GM12878 (cell line): ENCODE measurements at regions not wholly inside any gene's neighbourhood (a gene's known extent, or its start where the extent isn't known, plus 50 kb on each side); places are given as distances from the start of the nearest gene placed in this dataset.

Experiments
- ATAC-seq: fragments of 200-7000 bp; cut with Tn5 transposase; 3 replicates; pipeline ENCODE4 v1.9.1; 2020; ENCODE audit warnings: mild to moderate bottlenecking, moderate library complexity
- BruUV-seq: library from RNA; stranded (reverse); fragments of 400-500 nt; replicated peaks from 2 replicates; lab custom pipeline; 2021; lab: Mats Ljungman, UMichigan
- CTCF ChIA-PET: fragments of 300-600 bp; sonication (Branson Sonifier 250); formaldehyde crosslinking; extraction: SDS; loops from one replicate; lab custom pipeline; 2021; ENCODE audit warnings: inconsistent platforms; lab: Yijun Ruan, JAX
- POLR2A ChIA-PET: fragments of 350-600 bp; formaldehyde crosslinking; extraction: SDS; loops from one replicate; lab custom pipeline; 2021; ENCODE audit warnings: inconsistent platforms; lab: Charles Lee
- RAD21 ChIA-PET: fragments of 300-600 bp; sonication (Branson Sonifier 250); formaldehyde crosslinking; loops from one replicate; lab custom pipeline; 2023; ENCODE audit warnings: antibody characterized with exemption; ENCODE audit not compliant: unreplicated experiment; lab: Charles Lee
- SMC1A ChIA-PET: fragments of 300-600 bp; sonication (Branson Sonifier 250); formaldehyde crosslinking; loops from one replicate; lab custom pipeline; 2023; ENCODE audit not compliant: unreplicated experiment, uncharacterized antibody; lab: Charles Lee
- DNase-seq: peaks from one replicate; pipeline ENCODE4 v3.0.0-alpha.2; 2011; ENCODE audit warnings: low read depth, low spot score
- FAIRE-seq: peaks from 3 replicates; lab custom pipeline; 2011; peaks lifted over from hg19 to GRCh38; lab: Jason Lieb, UNC
- H2AFZ ChIP-seq: 2 replicates; pipeline ENCODE4 v1.6.0; 2011; ENCODE audit warnings: low read depth, low read length, control low read depth; ENCODE audit not compliant: control insufficient read depth
- H3K27ac ChIP-seq: 2 replicates; pipeline ENCODE4 v1.5.1; 2011; ENCODE audit warnings: control low read depth; ENCODE audit not compliant: control insufficient read depth, insufficient read depth
- H3K27me3 ChIP-seq, 2 experiments: replicated peaks in 1 of 2; 2 replicates each; pipeline versions ENCODE4 v1.6.0 to v1.6.1; 2011; ENCODE audit warnings: low read length in 1 of 2; ENCODE audit not compliant: control insufficient read depth in 2 of 2, insufficient read depth in 2 of 2
- H3K36me3 ChIP-seq, 2 experiments: 2 replicates each; pipeline ENCODE4 v1.5.1; 2011; ENCODE audit warnings: low read length in 1 of 2; ENCODE audit not compliant: control insufficient read depth in 2 of 2, insufficient read depth in 2 of 2
- H3K4me1 ChIP-seq: 2 replicates; pipeline ENCODE4 v1.6.1; 2011; ENCODE audit warnings: mild to moderate bottlenecking, low read length, moderate library complexity, mixed read lengths; ENCODE audit not compliant: control insufficient read depth, insufficient read depth
- H3K4me2 ChIP-seq: 2 replicates; pipeline ENCODE4 v1.6.0; 2011; ENCODE audit warnings: control low read depth; ENCODE audit not compliant: control insufficient read depth, insufficient read depth
- H3K4me3 ChIP-seq: fragments of 200-600 bp; sonication (generic); 2 replicates; pipeline ENCODE4 v1.5.1; 2016
- H3K79me2 ChIP-seq: 2 replicates; pipeline ENCODE4 v1.6.0; 2011; ENCODE audit warnings: low read length; ENCODE audit not compliant: control insufficient read depth, insufficient read depth
- H3K9ac ChIP-seq: 2 replicates; pipeline ENCODE4 v1.8.0; 2011; ENCODE audit warnings: low read length, control low read depth, mixed read lengths; ENCODE audit not compliant: control insufficient read depth, insufficient read depth
- H3K9me3 ChIP-seq: replicated peaks from 3 replicates; pipeline ENCODE4 v1.5.1; 2011; ENCODE audit warnings: mild to moderate bottlenecking, low read length; ENCODE audit not compliant: control insufficient read depth, insufficient read depth
- H4K20me1 ChIP-seq: 2 replicates; pipeline ENCODE4 v1.6.0; 2011; ENCODE audit not compliant: control insufficient read depth, insufficient read depth
- CREM ChIP-seq: IDR thresholded peaks from 2 replicates; pipeline ENCODE4 v1.6.1; 2014; ENCODE audit warnings: antibody characterized with exemption, low read depth
- IKZF1 ChIP-seq: fragments of 450-650 bp; conservative IDR thresholded peaks from 2 replicates; pipeline ENCODE4 v1.6.1; 2017; ENCODE audit warnings: antibody characterized with exemption, mild to moderate bottlenecking
- IKZF2 ChIP-seq, 2 experiments: fragments of 450-650 bp; IDR thresholded peaks; 2 replicates each; pipeline ENCODE4 v1.6.1; 2017; ENCODE audit warnings: mild to moderate bottlenecking in 2 of 2, moderate library complexity in 2 of 2
- KAT2A ChIP-seq: conservative IDR thresholded peaks from 2 replicates; pipeline ENCODE4 v1.6.1; 2011; ENCODE audit warnings: low read depth, low read length; ENCODE audit not compliant: control insufficient read depth
- ZNF24 ChIP-seq: fragments of 450-650 bp; IDR thresholded peaks from 2 replicates; pipeline ENCODE4 v1.6.1; 2017; ENCODE audit warnings: antibody characterized with exemption, mild to moderate bottlenecking
- WGBS: methylation state at CpG from one replicate; pipeline ENCODE4 v1.1.6; 2016; ENCODE audit warnings: low lambda C conversion rate; ENCODE audit not compliant: insufficient replicate concordance, insufficient coverage; ENCODE audit errors: missing lambda C conversion rate; 5-methylcytosine and 5-hydroxymethylcytosine counted together
- in situ Hi-C: fragments of 300-500 bp; cut with MboI; formaldehyde crosslinking; loops from 9 replicates; pipeline ENCODE4 v1.14.3; 2018; ENCODE audit warnings: mixed read lengths
- intact Hi-C: fragments of 100-400 bp; cut with micrococcal nuclease; formaldehyde crosslinking; loops from one replicate; pipeline ENCODE4 v1.14.2; 2022; ENCODE audit not compliant: unreplicated experiment
- TF ChIP-seq, protein P1 (sequence below): fragments of 450-650 bp; IDR thresholded peaks from 2 replicates; pipeline ENCODE4 v1.6.1; 2018; ENCODE audit warnings: mild to moderate bottlenecking, low read depth, moderate library complexity; ENCODE audit not compliant: partially characterized antibody

DNA sequence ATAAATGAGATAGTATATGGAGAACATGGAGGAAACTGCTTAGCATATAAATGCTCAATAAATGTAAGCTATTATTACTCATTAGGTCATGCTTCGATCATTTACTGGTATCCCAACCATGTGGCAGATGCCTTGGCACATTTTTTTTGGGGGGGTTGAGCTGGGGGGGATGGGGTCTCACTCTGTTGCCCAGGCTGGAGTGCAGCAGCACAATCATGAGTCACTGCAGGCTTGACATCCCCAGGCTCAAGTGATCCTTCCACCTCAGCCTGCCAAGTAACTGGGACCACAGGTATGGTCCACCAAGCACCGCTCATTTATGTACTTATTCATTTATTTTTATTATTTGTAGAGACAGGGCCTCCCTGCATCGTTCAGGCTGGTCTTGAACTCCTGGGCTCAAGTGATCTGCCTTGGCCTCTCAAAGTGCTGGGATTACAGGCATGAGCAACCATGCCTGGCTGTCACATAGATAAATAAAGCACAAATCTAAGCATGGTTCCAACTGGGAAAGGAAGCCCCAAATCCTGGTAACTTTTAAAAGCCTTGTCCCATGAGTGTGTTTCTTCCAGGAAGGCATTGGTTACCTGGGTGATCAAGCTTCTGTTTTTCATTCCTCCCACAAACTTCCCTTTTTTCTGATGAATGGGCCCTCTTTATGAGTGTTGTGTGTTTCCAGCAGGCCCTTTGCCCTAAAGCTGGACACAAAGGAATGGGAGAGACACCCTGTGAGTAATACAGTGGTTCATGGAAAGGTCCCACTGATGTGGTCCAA is 147.4 kb upstream of the UMPS start:
- Histone ChIP-seq H4K20me1 (no peaks in the 10 kb centered on the region), H2AFZ (no peak overlapping the region), H3K9ac (no peak overlapping the region), H3K27me3 (peaks cover 3 to 10% of the 10 kb centered on the region in 2 experiments; a peak in 2 of 4 replicates), H3K4me1 (peaks cover 16% of the 10 kb centered on the region), H3K9me3 (no peaks in the 10 kb centered on the region), H3K36me3 (no peaks in the 10 kb centered on the region), H3K4me3 (no peak overlapping the region), H3K79me2 (no peaks in the 10 kb centered on the region), H3K4me2 (no peak overlapping the region), H3K27ac (no peak overlapping the region)
- no peak for FAIRE-seq
- no peak for ATAC-seq
- no peak for DNase-seq
- in situ Hi-C loops, result no loop called here
- SMC1A ChIA-PET, result interaction anchor here (0.8 to 3.6 kb wide), 8 partner anchors 10 to 68 kb away, joined by 3 to 19 read pairs (median 4); no protein-coding TSS in a partner anchor
- TF ChIP-seq, protein P1, sequence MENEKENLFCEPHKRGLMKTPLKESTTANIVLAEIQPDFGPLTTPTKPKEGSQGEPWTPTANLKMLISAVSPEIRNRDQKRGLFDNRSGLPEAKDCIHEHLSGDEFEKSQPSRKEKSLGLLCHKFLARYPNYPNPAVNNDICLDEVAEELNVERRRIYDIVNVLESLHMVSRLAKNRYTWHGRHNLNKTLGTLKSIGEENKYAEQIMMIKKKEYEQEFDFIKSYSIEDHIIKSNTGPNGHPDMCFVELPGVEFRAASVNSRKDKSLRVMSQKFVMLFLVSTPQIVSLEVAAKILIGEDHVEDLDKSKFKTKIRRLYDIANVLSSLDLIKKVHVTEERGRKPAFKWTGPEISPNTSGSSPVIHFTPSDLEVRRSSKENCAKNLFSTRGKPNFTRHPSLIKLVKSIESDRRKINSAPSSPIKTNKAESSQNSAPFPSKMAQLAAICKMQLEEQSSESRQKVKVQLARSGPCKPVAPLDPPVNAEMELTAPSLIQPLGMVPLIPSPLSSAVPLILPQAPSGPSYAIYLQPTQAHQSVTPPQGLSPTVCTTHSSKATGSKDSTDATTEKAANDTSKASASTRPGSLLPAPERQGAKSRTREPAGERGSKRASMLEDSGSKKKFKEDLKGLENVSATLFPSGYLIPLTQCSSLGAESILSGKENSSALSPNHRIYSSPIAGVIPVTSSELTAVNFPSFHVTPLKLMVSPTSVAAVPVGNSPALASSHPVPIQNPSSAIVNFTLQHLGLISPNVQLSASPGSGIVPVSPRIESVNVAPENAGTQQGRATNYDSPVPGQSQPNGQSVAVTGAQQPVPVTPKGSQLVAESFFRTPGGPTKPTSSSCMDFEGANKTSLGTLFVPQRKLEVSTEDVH, result no peak
- TF ChIP-seq IKZF2 (IDR thresholded peaks at IDR 0.05), result peak; percentile 33 to 36; a peak in 1 of 4 replicates
- no peak for TF ChIP-seq ZNF24
- no peak for TF ChIP-seq CREM
- TF ChIP-seq KAT2A, result no peak
- peak; percentile 40 for TF ChIP-seq IKZF1
- RAD21 ChIA-PET, result interaction anchor here (0.6 to 6.0 kb wide), 2 partner anchors 12 to 105 kb away, joined by 3 to 21 read pairs; no protein-coding TSS in a partner anchor
- BruUV-seq, result no TSS peak
- WGBS, result 70% methylated on average over 3 of the region's 3 CpGs
- POLR2A ChIA-PET, result interaction anchor here (0.6 to 1.3 kb wide), 3 partner anchors 9 to 268 kb away, joined by 4 to 7 read pairs (median 5); no protein-coding TSS in a partner anchor
- intact Hi-C loops, result no loop called here
- CTCF ChIA-PET, result interaction anchor here (1.0 to 2.3 kb wide), 3 partner anchors 13 to 106 kb away, joined by 3 to 11 read pairs (median 6); no protein-coding TSS in a partner anchor
